Stimulated activated CD4-positive, alpha-beta T cell treated with anti-CD3 and anti-CD28 coated beads, TNF-alpha, amount 100 ng/mL, for 24 hours (primary cell): ENCODE measurements at regions not wholly inside any gene's neighbourhood (a gene's known extent, or its start where the extent isn't known, plus 50 kb on each side); places are given as distances from the start of the nearest gene placed in this dataset.

Experiments
- DNase-seq, 3 experiments: peaks; one replicate each; pipeline ENCODE4 v3.0.0-alpha.2; 2020; ENCODE audit warnings: low read depth in 3 of 3

DNA sequence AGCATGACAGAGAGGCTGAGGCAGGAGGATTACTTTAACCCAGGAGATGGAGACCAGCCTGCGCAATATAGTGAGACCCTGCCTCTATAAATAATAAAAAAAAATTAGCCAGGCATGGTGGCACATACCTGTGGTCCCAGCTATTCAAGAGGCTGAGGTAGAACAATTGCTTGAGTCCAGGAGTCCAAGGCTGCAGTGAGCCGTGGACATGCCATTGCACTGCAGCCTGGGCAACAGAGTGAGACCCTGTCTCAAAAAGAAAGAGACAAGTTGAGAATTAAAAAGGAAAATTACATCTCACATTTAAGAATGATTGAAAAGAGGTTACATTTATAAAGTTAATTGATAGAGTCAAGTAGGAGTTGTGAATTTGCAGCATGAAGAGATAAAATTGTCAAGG, 91.4 kb upstream of the TMPO start:
- DNase-seq, result no peak

GRCh38 chr12:98424726-98425401, 90.5 kb upstream of the TMPO start:
- DNase-seq, result peak; percentile 9 to 48 (median 11)

DNA sequence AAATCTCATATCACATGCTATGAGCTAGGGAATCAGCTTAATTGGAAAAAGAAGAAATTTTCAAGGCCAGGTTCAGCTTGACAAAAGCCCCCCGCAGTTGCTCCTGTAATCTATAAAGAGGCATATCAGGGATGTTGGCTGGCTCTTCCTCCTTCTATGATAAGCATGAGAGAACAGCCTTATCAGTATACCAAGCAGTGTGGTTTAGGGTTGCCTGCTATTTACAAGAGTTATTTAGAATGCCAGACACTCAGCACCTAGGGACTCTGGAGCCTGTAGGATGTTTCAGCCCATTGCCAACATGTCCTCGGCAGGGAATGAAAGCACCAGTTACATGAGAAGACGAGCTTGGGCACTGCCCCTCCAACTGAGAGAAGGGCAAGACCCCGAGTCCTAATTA, 89.5 kb upstream of the TMPO start:
- no peak for DNase-seq

DNA sequence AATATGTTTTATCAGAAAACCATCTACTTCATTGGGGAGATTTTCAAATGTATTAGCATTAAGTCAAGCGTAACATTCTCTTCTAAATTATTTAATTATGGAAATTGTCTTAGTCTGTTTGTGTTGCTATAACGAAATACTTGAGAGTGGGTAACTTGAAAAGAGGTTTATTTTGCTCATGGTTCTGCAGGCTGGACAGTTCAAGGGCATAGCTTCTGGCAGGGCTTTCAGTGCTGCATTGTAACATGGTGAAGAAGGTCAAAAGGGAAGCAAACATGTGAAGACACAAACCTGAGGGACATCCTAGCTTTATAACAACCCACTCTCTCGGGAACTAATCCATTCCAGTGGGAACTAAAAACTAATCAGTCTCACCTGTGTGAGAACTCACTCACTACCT, 84.3 kb upstream of the TMPO start:
- no peak for DNase-seq

GRCh38 chr12:98437166-98437565, 78.2 kb upstream of the TMPO start:
- DNase-seq, result no peak

GRCh38 chr12:98437806-98438595, 77.4 kb upstream of the TMPO start:
- DNase-seq, result no peak

GRCh38 chr12:98438656-98439230, 76.6 kb upstream of the TMPO start:
- no peak for DNase-seq

GRCh38 chr12:98439471-98439951, 75.9 kb upstream of the TMPO start:
- DNase-seq, result no peak

GRCh38 chr12:98439981-98440581, 75.3 kb upstream of the TMPO start:
- no peak for DNase-seq

DNA sequence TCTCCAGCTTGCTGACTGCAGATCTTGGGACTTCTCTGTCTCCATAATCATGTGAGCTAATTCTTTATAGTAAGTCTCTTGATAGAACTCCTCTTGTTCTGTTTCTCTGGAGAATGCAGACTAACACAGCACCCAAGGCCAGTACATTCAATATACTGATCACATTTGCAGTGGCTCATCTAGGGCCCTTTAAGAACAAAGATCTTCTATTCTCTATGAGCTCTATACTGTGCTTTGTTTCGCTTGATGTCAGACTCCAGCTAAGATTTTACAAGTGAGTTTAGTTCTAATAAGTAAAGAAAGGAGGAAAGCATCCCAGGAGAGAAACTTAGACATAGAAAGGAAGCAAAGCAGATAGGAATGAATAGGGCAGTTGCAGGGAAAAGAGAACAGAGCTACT, 69.3 kb upstream of the TMPO start:
- DNase-seq, result no peak

DNA sequence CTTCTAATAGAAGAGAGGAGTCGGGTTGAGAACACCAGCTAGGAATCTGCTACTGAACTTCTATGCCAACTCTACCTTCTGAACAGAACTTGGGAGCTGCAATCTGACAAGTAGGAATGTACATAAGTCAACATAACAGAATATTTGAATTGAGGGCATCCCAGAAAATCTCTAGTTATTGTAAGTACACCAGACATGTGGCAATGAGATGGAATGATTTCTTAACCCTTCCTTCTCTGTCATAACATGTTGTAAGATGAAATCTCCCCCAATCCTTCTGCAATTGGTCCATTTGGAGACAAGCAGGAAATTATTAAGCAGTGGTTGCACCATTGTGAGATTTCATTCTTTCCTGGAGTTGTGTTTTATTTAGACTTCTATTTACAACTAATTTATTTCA, 68.7 kb upstream of the TMPO start:
- no peak for DNase-seq

- no peak for DNase-seq
Measured at GRCh38 chr12:98449584-98449983, 65.8 kb upstream of the TMPO start.

DNA sequence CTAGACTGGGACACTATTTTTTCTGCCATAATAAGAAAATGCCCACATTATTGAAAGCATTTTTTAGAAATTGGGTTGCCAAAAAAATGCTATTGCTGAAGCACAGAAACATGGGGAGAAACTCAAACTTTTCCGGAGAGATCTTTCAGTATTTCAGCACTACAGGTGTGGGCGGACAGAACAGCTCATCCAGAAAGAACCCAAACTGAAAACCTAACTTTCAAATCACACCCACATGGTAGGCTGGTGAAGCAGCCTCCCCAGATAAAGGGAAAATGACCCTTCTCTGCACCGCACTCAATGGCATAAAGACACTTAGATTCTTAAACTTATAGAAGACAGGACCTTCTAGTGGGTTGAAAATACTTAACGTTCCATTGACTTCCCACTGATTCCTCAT, 62.3 kb upstream of the TMPO start:
- peak in 1 of 3 experiments; percentile 1 for DNase-seq

GRCh38 chr12:98453492-98453891, 61.9 kb upstream of the TMPO start:
- no peak for DNase-seq

DNA sequence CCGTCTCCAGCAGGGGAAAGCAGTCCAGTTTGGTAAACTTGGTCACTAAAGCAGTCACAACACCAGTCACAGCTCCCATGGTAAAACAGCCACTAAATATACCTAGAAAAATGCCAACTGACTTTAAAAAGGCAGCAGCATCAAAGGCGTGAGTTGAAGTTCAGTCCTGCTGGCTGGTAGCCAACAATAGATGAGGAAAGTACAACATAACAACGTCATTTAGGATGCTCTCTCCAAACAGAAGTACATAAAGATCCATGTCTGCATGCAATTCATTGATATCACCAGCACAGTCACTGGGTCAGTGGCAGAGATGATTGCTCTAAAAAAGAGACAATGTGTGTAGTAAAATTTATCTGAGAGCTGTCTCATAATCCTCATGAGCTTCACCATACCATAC, 59.3 kb upstream of the TMPO start:
- no peak for DNase-seq

DNA sequence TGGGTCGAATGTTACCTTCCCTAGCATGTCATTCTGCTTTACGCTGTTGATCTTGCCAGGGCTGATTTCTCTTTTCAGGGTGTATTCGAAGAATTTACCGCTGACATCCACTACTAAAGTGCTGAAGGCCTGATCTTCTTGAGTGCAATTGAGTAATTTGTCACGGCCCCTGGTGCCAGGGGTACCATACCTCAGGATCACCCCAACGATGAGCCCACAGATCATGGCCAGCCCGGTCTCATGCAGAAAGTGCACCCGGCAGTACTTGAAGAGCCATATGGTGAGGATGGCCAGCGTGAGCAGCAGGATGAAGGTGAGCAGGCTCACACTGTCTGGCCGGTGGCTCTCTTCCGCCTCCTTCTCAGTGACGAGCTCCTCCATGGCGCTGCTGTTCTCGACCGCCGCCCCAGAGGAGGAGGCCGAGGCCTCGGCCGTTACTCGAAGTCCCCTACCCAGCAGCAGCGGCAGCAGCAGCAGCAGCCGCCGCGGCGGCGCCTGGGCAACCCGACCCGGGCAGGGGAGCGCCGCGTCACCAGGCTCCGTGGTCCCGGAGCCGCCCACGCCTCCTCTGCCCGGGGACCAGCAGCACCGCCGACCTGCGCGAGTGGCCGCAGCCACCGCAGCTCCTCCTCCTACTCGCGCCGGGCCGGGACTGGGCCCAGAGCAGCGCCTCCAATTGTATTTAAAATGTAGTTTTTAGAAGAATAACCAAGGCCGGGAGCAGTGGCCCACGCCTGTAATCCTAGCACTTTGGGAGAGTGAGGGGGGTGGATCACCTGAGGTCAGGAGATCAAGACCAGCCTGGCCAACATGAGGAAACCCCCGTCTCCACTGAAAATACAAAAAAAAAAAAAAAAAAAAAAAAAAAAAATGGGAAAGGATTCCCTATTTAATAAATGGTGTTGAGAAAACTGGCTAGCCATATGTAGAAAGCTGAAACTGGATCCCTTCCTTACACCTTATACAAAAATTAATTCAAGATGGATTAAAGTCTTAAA, 58.5 kb upstream of the TMPO start:
- DNase-seq, result peak in 1 of 3 experiments; percentile 27

DNA sequence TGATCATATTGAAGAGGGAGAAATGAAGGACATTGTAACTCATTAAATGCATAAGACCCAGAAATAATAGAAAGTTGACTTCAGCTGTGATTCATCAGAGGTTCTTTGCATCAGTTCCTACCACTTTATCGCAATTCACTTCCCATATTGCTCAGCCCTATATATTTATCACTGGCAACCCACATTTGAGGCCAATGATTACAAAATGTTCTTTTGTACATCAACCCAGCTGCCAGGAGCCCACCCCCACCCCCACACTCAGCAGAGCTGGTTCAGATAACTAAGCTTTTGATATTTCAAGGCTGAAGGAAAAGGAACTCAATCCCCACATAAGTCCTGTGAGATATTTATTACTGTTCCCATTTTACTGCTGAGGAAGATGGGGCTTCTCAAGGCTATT, 51.2 kb upstream of the TMPO start:
- no peak for DNase-seq

DNA sequence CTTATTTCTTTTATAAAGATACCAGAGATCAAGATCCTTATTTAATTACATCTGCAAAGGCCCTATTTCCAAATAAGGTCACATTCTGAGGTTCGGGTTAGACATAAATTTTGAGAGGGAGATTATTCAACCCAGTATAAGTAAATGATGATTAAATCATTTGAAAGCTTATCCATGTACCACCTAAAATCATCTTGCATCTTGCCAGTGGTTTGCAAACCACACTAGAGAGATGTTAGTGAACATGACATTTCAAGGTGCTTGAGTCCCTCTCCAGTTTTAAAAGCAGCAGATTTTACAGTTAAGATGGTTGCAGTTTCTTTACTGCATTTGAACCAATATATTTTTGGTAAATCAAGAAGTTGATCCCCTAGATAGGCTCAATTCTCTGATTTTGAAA, 49.9 kb upstream of the TMPO start:
- DNase-seq, result no peak
